ENCODE measurements at regions not wholly inside any gene's neighbourhood (a gene's known extent, or its start where the extent isn't known, plus 50 kb on each side); places are given as distances from the start of the nearest gene placed in this dataset.

- TF ChIP-seq, protein P1, sequence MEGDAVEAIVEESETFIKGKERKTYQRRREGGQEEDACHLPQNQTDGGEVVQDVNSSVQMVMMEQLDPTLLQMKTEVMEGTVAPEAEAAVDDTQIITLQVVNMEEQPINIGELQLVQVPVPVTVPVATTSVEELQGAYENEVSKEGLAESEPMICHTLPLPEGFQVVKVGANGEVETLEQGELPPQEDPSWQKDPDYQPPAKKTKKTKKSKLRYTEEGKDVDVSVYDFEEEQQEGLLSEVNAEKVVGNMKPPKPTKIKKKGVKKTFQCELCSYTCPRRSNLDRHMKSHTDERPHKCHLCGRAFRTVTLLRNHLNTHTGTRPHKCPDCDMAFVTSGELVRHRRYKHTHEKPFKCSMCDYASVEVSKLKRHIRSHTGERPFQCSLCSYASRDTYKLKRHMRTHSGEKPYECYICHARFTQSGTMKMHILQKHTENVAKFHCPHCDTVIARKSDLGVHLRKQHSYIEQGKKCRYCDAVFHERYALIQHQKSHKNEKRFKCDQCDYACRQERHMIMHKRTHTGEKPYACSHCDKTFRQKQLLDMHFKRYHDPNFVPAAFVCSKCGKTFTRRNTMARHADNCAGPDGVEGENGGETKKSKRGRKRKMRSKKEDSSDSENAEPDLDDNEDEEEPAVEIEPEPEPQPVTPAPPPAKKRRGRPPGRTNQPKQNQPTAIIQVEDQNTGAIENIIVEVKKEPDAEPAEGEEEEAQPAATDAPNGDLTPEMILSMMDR (IDR thresholded peaks at IDR 0.05) = no peak
- TF ChIP-seq POLR2A (IDR thresholded peaks at IDR 0.05) = no peak
Observed at GRCh38 chr2:147686365-147686764, 158.5 kb upstream of the ACVR2A start.

All from sigmoid colon (tissue), 3 donors.